H9 (cell line): ENCODE measurements at regions not wholly inside any gene's neighbourhood (a gene's known extent, or its start where the extent isn't known, plus 50 kb on each side); places are given as distances from the start of the nearest gene placed in this dataset.

Experiments used
- DNase-seq: peaks from one replicate; pipeline ENCODE4 v3.0.0-alpha.2; 2017
- H2AFZ ChIP-seq: one replicate; pipeline ENCODE4 v1.6.1; 2013; ENCODE audit warnings: mild to moderate bottlenecking, low read length, control low read depth, moderate library complexity
- H2AK5ac ChIP-seq: 2 replicates; pipeline ENCODE4 v1.6.1; 2013; ENCODE audit warnings: low read length, control low read depth, mixed read lengths; ENCODE audit not compliant: insufficient read length
- H2BK120ac ChIP-seq: one replicate; pipeline ENCODE4 v1.6.1; 2013; ENCODE audit warnings: low read depth, mild to moderate bottlenecking, low read length, control low read depth, inconsistent platforms; ENCODE audit not compliant: poor library complexity, severe bottlenecking
- H2BK12ac ChIP-seq: 2 replicates; pipeline ENCODE4 v1.6.1; 2013; ENCODE audit warnings: low read length, control low read depth, mixed read lengths, low read depth; ENCODE audit not compliant: insufficient read length
- H2BK15ac ChIP-seq: 2 replicates; pipeline ENCODE4 v1.6.1; 2013; ENCODE audit warnings: low read depth, low read length, control low read depth
- H2BK20ac ChIP-seq: one replicate; pipeline ENCODE4 v1.6.1; 2013; ENCODE audit warnings: low read depth, mild to moderate bottlenecking, low read length, control low read depth, inconsistent platforms; ENCODE audit not compliant: poor library complexity, severe bottlenecking
- H2BK5ac ChIP-seq: 2 replicates; pipeline ENCODE4 v1.6.1; 2013; ENCODE audit warnings: low read length, control low read depth, mixed read lengths; ENCODE audit not compliant: insufficient read length
- H3K14ac ChIP-seq: 2 replicates; pipeline ENCODE4 v1.6.1; 2013; ENCODE audit warnings: low read length, control low read depth; ENCODE audit not compliant: insufficient read depth
- H3K18ac ChIP-seq: 2 replicates; pipeline ENCODE4 v1.6.1; 2013; ENCODE audit warnings: low read depth, mild to moderate bottlenecking, mixed read lengths, low read length, control low read depth; ENCODE audit not compliant: insufficient read length
- H3K23ac ChIP-seq: 2 replicates; pipeline ENCODE4 v1.6.1; 2013; ENCODE audit warnings: low read length, control low read depth, mixed read lengths, low read depth; ENCODE audit not compliant: insufficient read length
- H3K23me2 ChIP-seq: 2 replicates; pipeline ENCODE4 v1.6.1; 2013; ENCODE audit warnings: low read depth, mild to moderate bottlenecking, mixed read lengths, low read length, control low read depth; ENCODE audit not compliant: insufficient read length, poor library complexity, severe bottlenecking
- H3K27ac ChIP-seq: 2 replicates; pipeline ENCODE4 v1.5.1; 2013; ENCODE audit warnings: low read length, control low read depth, mixed read lengths, low read depth; ENCODE audit not compliant: insufficient read length
- H3K27me3 ChIP-seq: 2 replicates; pipeline ENCODE4 v1.6.1; 2013; ENCODE audit warnings: low read length, control low read depth, inconsistent platforms; ENCODE audit not compliant: insufficient read depth
- H3K4ac ChIP-seq: 2 replicates; pipeline ENCODE4 v1.6.1; 2013; ENCODE audit warnings: low read depth, mild to moderate bottlenecking, control low read depth, inconsistent platforms, low read length, moderate library complexity
- H3K4me1 ChIP-seq: 2 replicates; pipeline ENCODE4 v1.6.1; 2013; ENCODE audit warnings: low read length, control low read depth, inconsistent platforms; ENCODE audit not compliant: insufficient read depth
- H3K4me2 ChIP-seq: 2 replicates; pipeline ENCODE4 v1.6.1; 2013; ENCODE audit warnings: low read length, control low read depth, mixed read lengths; ENCODE audit not compliant: insufficient read length, insufficient read depth
- H3K56ac ChIP-seq: 2 replicates; pipeline ENCODE4 v1.6.1; 2013; ENCODE audit warnings: low read depth, mild to moderate bottlenecking, mixed read lengths, low read length, control low read depth; ENCODE audit not compliant: insufficient read length
- H3K79me1 ChIP-seq: 2 replicates; pipeline ENCODE4 v1.6.1; 2013; ENCODE audit warnings: low read depth, mild to moderate bottlenecking, moderate library complexity, low read length, control low read depth, inconsistent platforms; ENCODE audit not compliant: insufficient read depth, poor library complexity, severe bottlenecking
- H3K79me2 ChIP-seq: 2 replicates; pipeline ENCODE4 v1.6.1; 2013; ENCODE audit warnings: low read length, control low read depth, inconsistent platforms; ENCODE audit not compliant: insufficient read depth
- H3K9ac ChIP-seq: 2 replicates; pipeline ENCODE4 v1.6.1; 2013; ENCODE audit warnings: low read length, control low read depth, mixed read lengths; ENCODE audit not compliant: insufficient read length; ENCODE audit errors: extremely low read depth
- H3K9me3 ChIP-seq: one replicate; pipeline ENCODE4 v1.6.1; 2013; ENCODE audit warnings: low read depth, low read length, inconsistent platforms; ENCODE audit not compliant: control insufficient read depth
- H3T11ph ChIP-seq: one replicate; pipeline ENCODE4 v1.6.1; 2013; ENCODE audit warnings: mild to moderate bottlenecking, low read length, control low read depth, inconsistent platforms
- H4K20me1 ChIP-seq: one replicate; pipeline ENCODE4 v1.6.1; 2013; ENCODE audit not compliant: control insufficient read depth, insufficient read length, insufficient read depth
- H4K5ac ChIP-seq: 2 replicates; pipeline ENCODE4 v1.6.1; 2013; ENCODE audit warnings: low read depth, mild to moderate bottlenecking, mixed read lengths, low read length, control low read depth; ENCODE audit not compliant: insufficient read length
- H4K8ac ChIP-seq: replicated peaks from 2 replicates; pipeline ENCODE4 v1.6.1; 2013; ENCODE audit warnings: low read length, control low read depth, mixed read lengths, low read depth; ENCODE audit not compliant: insufficient read length
- H4K91ac ChIP-seq: 2 replicates; pipeline ENCODE4 v1.6.1; 2013; ENCODE audit warnings: low read depth, mild to moderate bottlenecking, moderate library complexity, mixed read lengths, low read length, control low read depth; ENCODE audit not compliant: insufficient read length
- H3K27ac Mint-ChIP-seq, 3 experiments: 2 replicates in 2 of 3; 3 replicates in 1 of 3; pipeline ENCODE4 v1.8.0; 2020 to 2021; ENCODE audit warnings: mixed read lengths in 3 of 3, mild to moderate bottlenecking in 1 of 3, moderate library complexity in 1 of 3
- H3K27me3 Mint-ChIP-seq: 2 replicates; pipeline ENCODE4 v1.8.0; 2021; ENCODE audit warnings: low read depth, mild to moderate bottlenecking, moderate library complexity, mixed read lengths
- H3K36me3 Mint-ChIP-seq, 3 experiments: 2 replicates in 2 of 3; 3 replicates in 1 of 3; pipeline ENCODE4 v1.8.0; 2020 to 2021; ENCODE audit warnings: low read depth in 3 of 3, mixed read lengths in 3 of 3; ENCODE audit not compliant: insufficient read depth in 1 of 3
- H3K4me1 Mint-ChIP-seq, 2 experiments: 2 replicates each; pipeline ENCODE4 v1.8.0; 2020; ENCODE audit warnings: mixed read lengths in 2 of 2
- H3K4me3 Mint-ChIP-seq, 2 experiments: 2 replicates in 1 of 2; 3 replicates in 1 of 2; pipeline ENCODE4 v1.8.0; 2020 to 2021; ENCODE audit warnings: mild to moderate bottlenecking in 2 of 2, mixed read lengths in 2 of 2, moderate library complexity in 1 of 2
- H3K9me3 Mint-ChIP-seq, 2 experiments: 2 replicates in 1 of 2; 3 replicates in 1 of 2; pipeline ENCODE4 v1.8.0; 2020; ENCODE audit warnings: mild to moderate bottlenecking in 2 of 2, mixed read lengths in 2 of 2, moderate library complexity in 1 of 2
- WGBS: extraction: QIAGEN DNeasy Blood & Tissue Kit; methylation state at CpG from one replicate; pipeline ENCODE4 v1.1.7; 2013; ENCODE audit warnings: missing lambda C conversion rate, low lambda C conversion rate, mixed read lengths; ENCODE audit not compliant: insufficient read length; ENCODE audit errors: extremely low coverage; 5-methylcytosine and 5-hydroxymethylcytosine counted together
- TF ChIP-seq, protein P1 (sequence below): fragments of 200-600 bp; sonication (generic); conservative IDR thresholded peaks from 3 replicates; pipeline ENCODE4 v1.8.0; 2021; ENCODE audit warnings: antibody characterized with exemption, mild to moderate bottlenecking

DNA sequence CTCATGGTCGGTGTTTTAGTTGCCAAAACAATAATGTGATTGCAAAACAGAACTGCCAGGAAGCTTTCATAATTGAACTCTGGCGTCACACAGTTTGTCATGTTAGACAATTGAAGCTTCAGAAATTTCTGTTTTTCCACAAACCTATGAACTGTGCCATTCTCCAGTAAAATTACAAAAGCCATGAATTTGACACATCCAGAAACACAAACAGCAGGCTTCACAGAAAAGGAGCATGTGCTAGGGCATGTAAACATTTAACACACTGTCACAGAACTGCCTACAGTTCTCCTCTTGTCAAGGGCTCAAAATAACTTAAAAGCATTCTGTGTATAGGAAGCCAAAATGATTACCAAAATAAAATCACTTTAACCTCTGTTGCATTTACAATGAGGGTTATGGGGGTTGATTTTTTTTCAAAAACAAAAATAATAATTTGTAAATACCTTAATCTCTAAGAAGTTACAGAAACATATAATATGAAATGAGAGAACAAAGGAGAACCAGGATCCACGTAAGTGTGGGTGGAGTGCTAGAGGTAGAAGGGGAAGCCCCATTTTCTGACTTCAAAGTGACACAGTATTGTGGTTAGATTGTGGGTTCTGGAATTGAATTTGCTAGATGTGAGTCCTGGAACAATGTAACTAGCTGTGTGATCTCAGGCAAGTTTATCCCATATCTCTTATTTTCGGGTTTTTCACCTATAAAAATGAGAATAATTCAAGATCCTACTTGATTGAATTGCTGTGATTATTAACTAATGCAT lies 295.0 kb downstream of the CENPC start:
- no peaks in the 10 kb centered on the region for H3K79me1 ChIP-seq
- no peaks in the 10 kb centered on the region for H3K4me1 Mint-ChIP-seq
- no peaks in the 10 kb centered on the region for H3K27me3 Mint-ChIP-seq
- no peak overlapping the region for H4K5ac ChIP-seq
- no peak overlapping the region for H2BK120ac ChIP-seq
- H3K23ac ChIP-seq = no peak overlapping the region
- no peak overlapping the region for H3K27ac ChIP-seq
- no peak for DNase-seq
- H3K4ac ChIP-seq = no peak overlapping the region
- no peaks in the 10 kb centered on the region for H3K36me3 Mint-ChIP-seq
- H4K8ac ChIP-seq = no peak overlapping the region
- no peak overlapping the region for H2BK15ac ChIP-seq
- no peaks in the 10 kb centered on the region for H3K27me3 ChIP-seq
- no CpG with 5 or more reads among the region's 4 CpGs for WGBS
- no peak overlapping the region for H3T11ph ChIP-seq
- no peak overlapping the region for H3K14ac ChIP-seq
- H3K9me3 ChIP-seq = no peaks in the 10 kb centered on the region
- no peak overlapping the region for H3K56ac ChIP-seq
- no peaks in the 10 kb centered on the region for H3K4me1 ChIP-seq
- no peak overlapping the region for H2BK20ac ChIP-seq
- H3K4me2 ChIP-seq = no peak overlapping the region
- H4K20me1 ChIP-seq = no peaks in the 10 kb centered on the region
- no peak overlapping the region for H3K4me3 Mint-ChIP-seq
- no peak overlapping the region for H2BK12ac ChIP-seq
- TF ChIP-seq, protein P1, sequence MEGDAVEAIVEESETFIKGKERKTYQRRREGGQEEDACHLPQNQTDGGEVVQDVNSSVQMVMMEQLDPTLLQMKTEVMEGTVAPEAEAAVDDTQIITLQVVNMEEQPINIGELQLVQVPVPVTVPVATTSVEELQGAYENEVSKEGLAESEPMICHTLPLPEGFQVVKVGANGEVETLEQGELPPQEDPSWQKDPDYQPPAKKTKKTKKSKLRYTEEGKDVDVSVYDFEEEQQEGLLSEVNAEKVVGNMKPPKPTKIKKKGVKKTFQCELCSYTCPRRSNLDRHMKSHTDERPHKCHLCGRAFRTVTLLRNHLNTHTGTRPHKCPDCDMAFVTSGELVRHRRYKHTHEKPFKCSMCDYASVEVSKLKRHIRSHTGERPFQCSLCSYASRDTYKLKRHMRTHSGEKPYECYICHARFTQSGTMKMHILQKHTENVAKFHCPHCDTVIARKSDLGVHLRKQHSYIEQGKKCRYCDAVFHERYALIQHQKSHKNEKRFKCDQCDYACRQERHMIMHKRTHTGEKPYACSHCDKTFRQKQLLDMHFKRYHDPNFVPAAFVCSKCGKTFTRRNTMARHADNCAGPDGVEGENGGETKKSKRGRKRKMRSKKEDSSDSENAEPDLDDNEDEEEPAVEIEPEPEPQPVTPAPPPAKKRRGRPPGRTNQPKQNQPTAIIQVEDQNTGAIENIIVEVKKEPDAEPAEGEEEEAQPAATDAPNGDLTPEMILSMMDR = no peak
- no peak overlapping the region for H3K9ac ChIP-seq
- no peaks in the 10 kb centered on the region for H3K79me2 ChIP-seq
- H2AFZ ChIP-seq = no peak overlapping the region
- H3K9me3 Mint-ChIP-seq = no peaks in the 10 kb centered on the region
- H3K27ac Mint-ChIP-seq = no peak overlapping the region
- no peaks in the 10 kb centered on the region for H3K23me2 ChIP-seq
- H4K91ac ChIP-seq = no peak overlapping the region
- no peak overlapping the region for H3K18ac ChIP-seq
- no peak overlapping the region for H2AK5ac ChIP-seq
- no peak overlapping the region for H2BK5ac ChIP-seq
